SJCRH30 (cell line): ENCODE measurements at regions not wholly inside any gene's neighbourhood (a gene's known extent, or its start where the extent isn't known, plus 50 kb on each side); places are given as distances from the start of the nearest gene placed in this dataset.
"Not testable (repeated sequence)": the region's sequence is repeated elsewhere in the genome, so short reads cannot be mapped to it uniquely, and the experiment has no call there.

Experiments used
- DNase-seq, 2 experiments: peaks; one replicate each; pipeline ENCODE4 v3.0.0-alpha.2; 2015 to 2020
- H3K27ac ChIP-seq: fragments of 250-450 bp; sonication (Bioruptor Pico); 2 replicates; pipeline ENCODE4 v1.5.1; 2020; ENCODE audit warnings: mild to moderate bottlenecking, moderate library complexity
- H3K27me3 ChIP-seq: fragments of 250-450 bp; sonication (Bioruptor Pico); 2 replicates; pipeline ENCODE4 v1.5.1; 2020; ENCODE audit warnings: mild to moderate bottlenecking, moderate library complexity
- H3K36me3 ChIP-seq: fragments of 250-450 bp; sonication (Bioruptor Pico); 2 replicates; pipeline ENCODE4 v1.5.1; 2020; ENCODE audit warnings: mild to moderate bottlenecking, moderate library complexity
- H3K4me1 ChIP-seq: fragments of 250-450 bp; sonication (Bioruptor Pico); 2 replicates; pipeline ENCODE4 v1.5.1; 2020; ENCODE audit warnings: mild to moderate bottlenecking, moderate library complexity
- H3K4me3 ChIP-seq: fragments of 250-450 bp; sonication (Bioruptor Pico); 2 replicates; pipeline ENCODE4 v1.5.1; 2020; ENCODE audit warnings: mild to moderate bottlenecking, moderate library complexity
- H3K9me3 ChIP-seq: fragments of 250-450 bp; sonication (Bioruptor Pico); replicated peaks from 2 replicates; pipeline ENCODE4 v1.5.1; 2020; ENCODE audit warnings: mild to moderate bottlenecking, moderate library complexity

- Histone ChIP-seq H3K4me1 (no peaks in the 10 kb centered on the region), H3K36me3 (no peaks in the 10 kb centered on the region), H3K4me3 (no peak overlapping the region), H3K9me3 (no peaks in the 10 kb centered on the region), H3K27me3 (no peaks in the 10 kb centered on the region), H3K27ac (no peak overlapping the region)
- DNase-seq, result no peak
Observed at GRCh38 chr21:10425856-10426255, 95.5 kb upstream of the TPTE start.

- not testable (repeated sequence) for H3K4me3 ChIP-seq, H3K9me3 ChIP-seq, H3K36me3 ChIP-seq, H3K27me3 ChIP-seq, H3K27ac ChIP-seq, H3K4me1 ChIP-seq, DNase-seq
Observed at GRCh38 chr21:10426812-10427211, 94.6 kb upstream of the TPTE start.

GRCh38 chr21:10427277-10427676 lies 94.1 kb upstream of the TPTE start:
- H3K27ac ChIP-seq, H3K9me3 ChIP-seq, H3K27me3 ChIP-seq, H3K36me3 ChIP-seq, H3K4me3 ChIP-seq, H3K4me1 ChIP-seq, DNase-seq: not testable (repeated sequence)

GRCh38 chr21:10428981-10429534 lies 92.3 kb upstream of the TPTE start:
- H3K4me1 ChIP-seq, H3K9me3 ChIP-seq, H3K4me3 ChIP-seq, H3K27me3 ChIP-seq, H3K27ac ChIP-seq, H3K36me3 ChIP-seq, DNase-seq: not testable (repeated sequence)

GRCh38 chr21:10430005-10430404 lies 91.4 kb upstream of the TPTE start:
- H3K27me3 ChIP-seq, result no peaks in the 10 kb centered on the region
- DNase-seq, result no peak
- H3K9me3 ChIP-seq, result no peaks in the 10 kb centered on the region
- H3K36me3 ChIP-seq, result no peaks in the 10 kb centered on the region
- H3K27ac ChIP-seq, result no peak overlapping the region
- H3K4me1 ChIP-seq, result no peaks in the 10 kb centered on the region
- no peak overlapping the region for H3K4me3 ChIP-seq

GRCh38 chr21:10431995-10432394 lies 89.4 kb upstream of the TPTE start:
- H3K27ac ChIP-seq, H3K36me3 ChIP-seq, H3K4me3 ChIP-seq, H3K27me3 ChIP-seq, H3K4me1 ChIP-seq, H3K9me3 ChIP-seq, DNase-seq: not testable (repeated sequence)

- not testable (repeated sequence) for H3K9me3 ChIP-seq, H3K27ac ChIP-seq, DNase-seq, H3K4me3 ChIP-seq, H3K36me3 ChIP-seq, H3K4me1 ChIP-seq, H3K27me3 ChIP-seq
Observed at GRCh38 chr21:10432456-10432855, 88.9 kb upstream of the TPTE start.

- H3K4me3 ChIP-seq, DNase-seq, H3K36me3 ChIP-seq, H3K9me3 ChIP-seq, H3K27ac ChIP-seq, H3K4me1 ChIP-seq, H3K27me3 ChIP-seq: not testable (repeated sequence)
Observed at GRCh38 chr21:10437977-10438376, 83.4 kb upstream of the TPTE start.

GRCh38 chr21:10440639-10441038 lies 80.7 kb upstream of the TPTE start:
- not testable (repeated sequence) for H3K27me3 ChIP-seq, H3K4me3 ChIP-seq, H3K36me3 ChIP-seq, H3K9me3 ChIP-seq, H3K27ac ChIP-seq, DNase-seq, H3K4me1 ChIP-seq

- not testable (repeated sequence) for H3K4me1 ChIP-seq, H3K27ac ChIP-seq, H3K27me3 ChIP-seq, H3K4me3 ChIP-seq, H3K36me3 ChIP-seq, H3K9me3 ChIP-seq, DNase-seq
Observed at GRCh38 chr21:10442018-10442417, 79.4 kb upstream of the TPTE start.

- H3K4me1 ChIP-seq, H3K27me3 ChIP-seq, H3K9me3 ChIP-seq, H3K4me3 ChIP-seq, DNase-seq, H3K27ac ChIP-seq, H3K36me3 ChIP-seq: not testable (repeated sequence)
Observed at GRCh38 chr21:10445685-10446084, 75.7 kb upstream of the TPTE start.

GRCh38 chr21:10449451-10449850 lies 71.9 kb upstream of the TPTE start:
- not testable (repeated sequence) for H3K9me3 ChIP-seq, DNase-seq, H3K36me3 ChIP-seq, H3K4me3 ChIP-seq, H3K27me3 ChIP-seq, H3K4me1 ChIP-seq, H3K27ac ChIP-seq

GRCh38 chr21:10451274-10451673 lies 70.1 kb upstream of the TPTE start:
- DNase-seq, H3K9me3 ChIP-seq, H3K27me3 ChIP-seq, H3K4me3 ChIP-seq, H3K27ac ChIP-seq, H3K36me3 ChIP-seq, H3K4me1 ChIP-seq: not testable (repeated sequence)

GRCh38 chr21:10457765-10458164 lies 63.6 kb upstream of the TPTE start:
- not testable (repeated sequence) for H3K36me3 ChIP-seq, DNase-seq, H3K4me1 ChIP-seq, H3K27me3 ChIP-seq, H3K27ac ChIP-seq, H3K4me3 ChIP-seq, H3K9me3 ChIP-seq

GRCh38 chr21:10460957-10461356 lies 60.4 kb upstream of the TPTE start:
- H3K4me3 ChIP-seq, H3K27ac ChIP-seq, H3K36me3 ChIP-seq, H3K4me1 ChIP-seq, DNase-seq, H3K9me3 ChIP-seq, H3K27me3 ChIP-seq: not testable (repeated sequence)

GRCh38 chr21:10461445-10461844 lies 59.9 kb upstream of the TPTE start:
- H3K27me3 ChIP-seq, H3K36me3 ChIP-seq, H3K9me3 ChIP-seq, DNase-seq, H3K27ac ChIP-seq, H3K4me1 ChIP-seq, H3K4me3 ChIP-seq: not testable (repeated sequence)

- H3K4me1 ChIP-seq, result no peaks in the 10 kb centered on the region
- no peak overlapping the region for H3K27ac ChIP-seq
- H3K27me3 ChIP-seq, result peaks cover 4% of the 10 kb centered on the region; the same call in 1 of the 2 replicates
- no peaks in the 10 kb centered on the region for H3K9me3 ChIP-seq
- no peak overlapping the region for H3K4me3 ChIP-seq
- DNase-seq, result no peak
- H3K36me3 ChIP-seq, result no peaks in the 10 kb centered on the region
Observed at GRCh38 chr21:10463156-10463555, 58.2 kb upstream of the TPTE start.
